CD8-positive, alpha-beta memory T cell (primary cell): ENCODE measurements at regions not wholly inside any gene's neighbourhood (a gene's known extent, or its start where the extent isn't known, plus 50 kb on each side); places are given as distances from the start of the nearest gene placed in this dataset.

Source experiments
- CTCF ChIA-PET: fragments of 350-600 bp; sonication (Branson Sonifier 250); formaldehyde crosslinking; loops from one replicate; lab custom pipeline; 2021; ENCODE audit warnings: antibody characterized with exemption; lab: Charles Lee
- POLR2A ChIA-PET: fragments of 350-600 bp; sonication (Branson Sonifier 250); formaldehyde crosslinking; loops from one replicate; lab custom pipeline; 2021; ENCODE audit warnings: antibody characterized with exemption; lab: Charles Lee
- DNase-seq, 5 donors: peaks; one replicate each; pipeline versions ENCODE4 v3.0.0 to v3.0.0-alpha.2; 2020 to 2022; ENCODE audit warnings: mixed read lengths in 1 of 5
- H3K27ac ChIP-seq: one replicate; pipeline ENCODE4 v1.7.0; 2013; ENCODE audit warnings: low read depth, mild to moderate bottlenecking, low read length, moderate library complexity
- H3K27me3 ChIP-seq: 2 replicates; pipeline ENCODE4 v1.7.0; 2013; ENCODE audit warnings: low read length, mild to moderate bottlenecking; ENCODE audit not compliant: insufficient read depth, poor library complexity, severe bottlenecking
- H3K36me3 ChIP-seq: 2 replicates; pipeline ENCODE4 v1.7.0; 2013; ENCODE audit warnings: mild to moderate bottlenecking, low read length, moderate library complexity; ENCODE audit not compliant: insufficient read depth
- H3K4me1 ChIP-seq: 2 replicates; pipeline ENCODE4 v1.7.0; 2013; ENCODE audit warnings: mild to moderate bottlenecking, low read length, moderate library complexity; ENCODE audit not compliant: insufficient read depth
- H3K4me3 ChIP-seq: 2 replicates; pipeline ENCODE4 v1.7.0; 2013; ENCODE audit warnings: mild to moderate bottlenecking, low read length
- H3K9me3 ChIP-seq: 2 replicates; pipeline ENCODE4 v1.7.0; 2013; ENCODE audit warnings: mild to moderate bottlenecking, low read length
- H3K27ac Mint-ChIP-seq, 8 donors: one replicate each; pipeline ENCODE4 v1.8.0; 2020 to 2021; ENCODE audit warnings: mixed read lengths in 8 of 8, mild to moderate bottlenecking in 6 of 8, inconsistent platforms in 3 of 8, moderate library complexity in 3 of 8
- H3K27me3 Mint-ChIP-seq, 2 donors: one replicate each; pipeline ENCODE4 v1.8.0; 2020 to 2021; ENCODE audit warnings: mixed read lengths in 2 of 2, mild to moderate bottlenecking in 1 of 2, moderate library complexity in 1 of 2
- H3K36me3 Mint-ChIP-seq, 3 donors: one replicate each; pipeline ENCODE4 v1.8.0; 2020 to 2021; ENCODE audit warnings: mixed read lengths in 3 of 3, inconsistent platforms in 1 of 3, mild to moderate bottlenecking in 1 of 3
- H3K4me1 Mint-ChIP-seq, 3 donors: one replicate each; pipeline ENCODE4 v1.8.0; 2020 to 2021; ENCODE audit warnings: mixed read lengths in 3 of 3, inconsistent platforms in 1 of 3, mild to moderate bottlenecking in 1 of 3
- H3K4me3 Mint-ChIP-seq, 7 donors: one replicate each; pipeline ENCODE4 v1.8.0; 2020 to 2021; ENCODE audit warnings: mixed read lengths in 7 of 7, mild to moderate bottlenecking in 6 of 7, moderate library complexity in 4 of 7, inconsistent platforms in 2 of 7
- H3K9me3 Mint-ChIP-seq, 5 donors: one replicate each; pipeline ENCODE4 v1.8.0; 2020 to 2022; ENCODE audit warnings: mixed read lengths in 5 of 5, mild to moderate bottlenecking in 3 of 5, moderate library complexity in 2 of 5, inconsistent platforms in 1 of 5

GRCh38 chr6:40954446-40955177, 84.4 kb downstream of the UNC5CL start:
- peaks cover 6 to 35% of the 10 kb centered on the region in 2 donors for H3K27me3 Mint-ChIP-seq
- H3K4me3 Mint-ChIP-seq = no peak overlapping the region
- H3K9me3 ChIP-seq = no peaks in the 10 kb centered on the region
- no peaks in the 10 kb centered on the region for H3K4me1 ChIP-seq
- CTCF ChIA-PET = no interaction called here
- no peaks in the 10 kb centered on the region for H3K36me3 Mint-ChIP-seq
- POLR2A ChIA-PET = no interaction called here
- no peak for DNase-seq
- H3K4me1 Mint-ChIP-seq = no peaks in the 10 kb centered on the region
- H3K27me3 ChIP-seq = no peaks in the 10 kb centered on the region
- H3K9me3 Mint-ChIP-seq = no peaks in the 10 kb centered on the region
- no peaks in the 10 kb centered on the region for H3K36me3 ChIP-seq
- no peak overlapping the region for H3K4me3 ChIP-seq
- H3K27ac Mint-ChIP-seq = no peak overlapping the region
- H3K27ac ChIP-seq = no peak overlapping the region

- Mint-ChIP-seq H3K27ac (no peak overlapping the region), H3K9me3 (no peaks in the 10 kb centered on the region), H3K27me3 (peaks cover 6 to 39% of the 10 kb centered on the region in 2 donors), H3K4me3 (no peak overlapping the region), H3K36me3 (no peaks in the 10 kb centered on the region), H3K4me1 (no peaks in the 10 kb centered on the region)
- no peaks in the 10 kb centered on the region for H3K36me3 ChIP-seq
- no peaks in the 10 kb centered on the region for H3K9me3 ChIP-seq
- CTCF ChIA-PET = no interaction called here
- no peaks in the 10 kb centered on the region for H3K27me3 ChIP-seq
- no peak for DNase-seq
- POLR2A ChIA-PET = no interaction called here
- H3K4me1 ChIP-seq = no peaks in the 10 kb centered on the region
- H3K27ac ChIP-seq = no peak overlapping the region
- no peak overlapping the region for H3K4me3 ChIP-seq
Observed at GRCh38 chr6:40953486-40953885, 85.5 kb downstream of the UNC5CL start.

- Histone ChIP-seq H3K9me3 (no peaks in the 10 kb centered on the region), H3K4me1 (no peaks in the 10 kb centered on the region), H3K36me3 (no peaks in the 10 kb centered on the region), H3K27ac (no peak overlapping the region), H3K4me3 (no peak overlapping the region), H3K27me3 (no peaks in the 10 kb centered on the region)
- no peaks in the 10 kb centered on the region for H3K36me3 Mint-ChIP-seq
- H3K27me3 Mint-ChIP-seq = peaks cover 4 to 40% of the 10 kb centered on the region in 2 donors
- ChIA-PET CTCF (no interaction called here), POLR2A (no interaction called here)
- H3K27ac Mint-ChIP-seq = no peak overlapping the region
- no peaks in the 10 kb centered on the region for H3K9me3 Mint-ChIP-seq
- no peak overlapping the region for H3K4me3 Mint-ChIP-seq
- DNase-seq = no peak
- no peaks in the 10 kb centered on the region for H3K4me1 Mint-ChIP-seq
Observed at GRCh38 chr6:40950986-40951698, 87.9 kb downstream of the UNC5CL start.

GRCh38 chr6:40948570-40948969, 90.5 kb downstream of the UNC5CL start:
- Mint-ChIP-seq H3K4me3 (no peak overlapping the region), H3K4me1 (no peaks in the 10 kb centered on the region), H3K27ac (no peak overlapping the region), H3K36me3 (no peaks in the 10 kb centered on the region), H3K9me3 (no peaks in the 10 kb centered on the region), H3K27me3 (peaks cover 5 to 29% of the 10 kb centered on the region in 2 donors)
- H3K9me3 ChIP-seq = no peaks in the 10 kb centered on the region
- DNase-seq = no peak
- H3K36me3 ChIP-seq = no peaks in the 10 kb centered on the region
- no peak overlapping the region for H3K27ac ChIP-seq
- ChIA-PET POLR2A (no interaction called here), CTCF (no interaction called here)
- no peaks in the 10 kb centered on the region for H3K4me1 ChIP-seq
- H3K4me3 ChIP-seq = no peak overlapping the region
- no peaks in the 10 kb centered on the region for H3K27me3 ChIP-seq

- no peaks in the 10 kb centered on the region for H3K9me3 Mint-ChIP-seq
- CTCF ChIA-PET = no interaction called here
Observed at GRCh38 chr6:40947876-40948526, 91.0 kb downstream of the UNC5CL start.

GRCh38 chr6:40946738-40947301, 92.2 kb downstream of the UNC5CL start:
- CTCF ChIA-PET = no interaction called here
- Mint-ChIP-seq H3K9me3 (no peaks in the 10 kb centered on the region), H3K36me3 (no peaks in the 10 kb centered on the region), H3K4me3 (no peak overlapping the region), H3K4me1 (no peaks in the 10 kb centered on the region), H3K27me3 (peaks cover 7 to 30% of the 10 kb centered on the region in 2 donors), H3K27ac (no peak overlapping the region)
- no peak overlapping the region for H3K4me3 ChIP-seq
- DNase-seq = no peak
- H3K27ac ChIP-seq = no peak overlapping the region
- H3K4me1 ChIP-seq = no peaks in the 10 kb centered on the region
- no peaks in the 10 kb centered on the region for H3K36me3 ChIP-seq
- POLR2A ChIA-PET = no interaction called here
- no peaks in the 10 kb centered on the region for H3K9me3 ChIP-seq
- no peaks in the 10 kb centered on the region for H3K27me3 ChIP-seq

More at GRCh38 chr6:40947876-40948526, 91.0 kb downstream of the UNC5CL start:
- Mint-ChIP-seq H3K27me3 (peaks cover 5 to 24% of the 10 kb centered on the region in 2 donors), H3K4me3 (no peak overlapping the region), H3K4me1 (no peaks in the 10 kb centered on the region), H3K27ac (no peak overlapping the region), H3K36me3 (no peaks in the 10 kb centered on the region)
- Histone ChIP-seq H3K4me3 (no peak overlapping the region), H3K27me3 (no peaks in the 10 kb centered on the region), H3K4me1 (no peaks in the 10 kb centered on the region), H3K27ac (no peak overlapping the region), H3K36me3 (no peaks in the 10 kb centered on the region), H3K9me3 (no peaks in the 10 kb centered on the region)
- DNase-seq = no peak
- POLR2A ChIA-PET = no interaction called here

- no peak overlapping the region for H3K27ac Mint-ChIP-seq
- H3K36me3 ChIP-seq = no peaks in the 10 kb centered on the region
- H3K9me3 Mint-ChIP-seq = no peaks in the 10 kb centered on the region
- ChIA-PET POLR2A (no interaction called here), CTCF (no interaction called here)
- no peaks in the 10 kb centered on the region for H3K4me1 ChIP-seq
- peaks cover 14 to 33% of the 10 kb centered on the region in 2 donors for H3K27me3 Mint-ChIP-seq
- no peaks in the 10 kb centered on the region for H3K36me3 Mint-ChIP-seq
- H3K4me3 Mint-ChIP-seq = no peak overlapping the region
- no peak overlapping the region for H3K27ac ChIP-seq
- DNase-seq = no peak
- peaks cover 9% of the 10 kb centered on the region for H3K27me3 ChIP-seq
- H3K4me3 ChIP-seq = no peak overlapping the region
- H3K9me3 ChIP-seq = no peaks in the 10 kb centered on the region
- no peaks in the 10 kb centered on the region for H3K4me1 Mint-ChIP-seq
Observed at GRCh38 chr6:40937491-40937890, 101.5 kb downstream of the UNC5CL start.

GRCh38 chr6:40936818-40937251, 102.2 kb downstream of the UNC5CL start:
- Histone ChIP-seq H3K27me3 (peaks cover 9% of the 10 kb centered on the region), H3K4me3 (no peak overlapping the region), H3K36me3 (no peaks in the 10 kb centered on the region), H3K27ac (no peak overlapping the region), H3K9me3 (no peaks in the 10 kb centered on the region), H3K4me1 (no peaks in the 10 kb centered on the region)
- Mint-ChIP-seq H3K9me3 (no peaks in the 10 kb centered on the region), H3K27ac (no peak overlapping the region), H3K4me1 (no peaks in the 10 kb centered on the region), H3K4me3 (no peak overlapping the region), H3K27me3 (peaks cover 12 to 30% of the 10 kb centered on the region in 2 donors), H3K36me3 (no peaks in the 10 kb centered on the region)
- ChIA-PET POLR2A (no interaction called here), CTCF (no interaction called here)
- DNase-seq = no peak
